ENCODE measurements at regions not wholly inside any gene's neighbourhood (a gene's known extent, or its start where the extent isn't known, plus 50 kb on each side); places are given as distances from the start of the nearest gene placed in this dataset.
"Not testable (repeated sequence)": the region's sequence is repeated elsewhere in the genome, so short reads cannot be mapped to it uniquely, and the experiment has no call there.

- DNase-seq (ENCODE audit: low spot score) = no peak
These were observed 107.6 kb downstream of the SOX1 start for GRCh38 chr13:112174476-112175110.

GRCh38 chr13:112175162-112176075, 108.5 kb downstream of the SOX1 start:
- no peak for DNase-seq (ENCODE audit: low spot score)

GRCh38 chr13:112176141-112177119, 109.5 kb downstream of the SOX1 start:
- DNase-seq (ENCODE audit: low spot score) = not testable (repeated sequence)

GRCh38 chr13:112177450-112178288, 110.7 kb downstream of the SOX1 start:
- DNase-seq (ENCODE audit: low spot score) = no peak

GRCh38 chr13:112178769-112179168, 111.8 kb downstream of the SOX1 start:
- DNase-seq (ENCODE audit: low spot score) = no peak

GRCh38 chr13:112179421-112179820, 112.5 kb downstream of the SOX1 start:
- DNase-seq (ENCODE audit: low spot score) = no peak

- no peak for DNase-seq (ENCODE audit: low spot score)
These were observed 113.0 kb downstream of the SOX1 start for GRCh38 chr13:112179995-112180394.

- no peak for DNase-seq (ENCODE audit: low spot score)
These were observed 114.6 kb downstream of the SOX1 start for GRCh38 chr13:112181336-112182067.

GRCh38 chr13:112182251-112182650, 115.3 kb downstream of the SOX1 start:
- no peak for DNase-seq (ENCODE audit: low spot score)

- DNase-seq (ENCODE audit: low spot score) = no peak
These were observed 116.0 kb downstream of the SOX1 start for GRCh38 chr13:112182846-112183531.

- DNase-seq (ENCODE audit: low spot score) = no peak
These were observed 116.7 kb downstream of the SOX1 start for GRCh38 chr13:112183532-112184090.

- DNase-seq (ENCODE audit: low spot score) = no peak
These were observed 117.3 kb downstream of the SOX1 start for GRCh38 chr13:112184261-112184660.

GRCh38 chr13:112184851-112185371, 118.0 kb downstream of the SOX1 start:
- no peak for DNase-seq (ENCODE audit: low spot score)

GRCh38 chr13:112185466-112185865, 118.5 kb downstream of the SOX1 start:
- no peak for DNase-seq (ENCODE audit: low spot score)

GRCh38 chr13:112186091-112186490, 119.1 kb downstream of the SOX1 start:
- DNase-seq (ENCODE audit: low spot score) = no peak

GRCh38 chr13:112187527-112188297, 120.8 kb downstream of the SOX1 start:
- DNase-seq (ENCODE audit: low spot score) = no peak

GRCh38 chr13:112188298-112188610, 121.3 kb downstream of the SOX1 start:
- no peak for DNase-seq (ENCODE audit: low spot score)

GRCh38 chr13:112193463-112194166, 126.7 kb downstream of the SOX1 start:
- no peak for DNase-seq (ENCODE audit: low spot score)

Measured in COLO829 (cell line).